ENCODE measurements at regions not wholly inside any gene's neighbourhood (a gene's known extent, or its start where the extent isn't known, plus 50 kb on each side); places are given as distances from the start of the nearest gene placed in this dataset.

GRCh38 chr6:121571455-121571854 is 136.0 kb downstream of the GJA1 start:
- DNase-seq (ENCODE audit: low spot score) = no peak
- Mint-ChIP-seq H3K9me3 (ENCODE audit: unreplicated experiment) (no peaks in the 10 kb centered on the region), H3K36me3 (ENCODE audit: low read depth, unreplicated experiment) (peaks cover 4% of the 10 kb centered on the region), H3K27me3 (ENCODE audit: unreplicated experiment) (peaks cover 3% of the 10 kb centered on the region), H3K4me1 (ENCODE audit: unreplicated experiment) (no peaks in the 10 kb centered on the region), H3K27ac (ENCODE audit: unreplicated experiment) (no peak overlapping the region), H3K4me3 (ENCODE audit: unreplicated experiment) (no peak overlapping the region)
- no peak for TF ChIP-seq CTCF (IDR thresholded peaks at IDR 0.05; ENCODE audit: unreplicated experiment)

GRCh38 chr6:121573481-121573880 is 138.0 kb downstream of the GJA1 start:
- Mint-ChIP-seq H3K4me1 (ENCODE audit: unreplicated experiment) (no peaks in the 10 kb centered on the region), H3K4me3 (ENCODE audit: unreplicated experiment) (no peak overlapping the region), H3K27me3 (ENCODE audit: unreplicated experiment) (peaks cover 3% of the 10 kb centered on the region), H3K9me3 (ENCODE audit: unreplicated experiment) (no peaks in the 10 kb centered on the region), H3K36me3 (ENCODE audit: low read depth, unreplicated experiment) (peaks cover 4% of the 10 kb centered on the region), H3K27ac (ENCODE audit: unreplicated experiment) (no peak overlapping the region)
- no peak for TF ChIP-seq CTCF (IDR thresholded peaks at IDR 0.05; ENCODE audit: unreplicated experiment)
- DNase-seq (ENCODE audit: low spot score) = no peak

- no peaks in the 10 kb centered on the region for H3K36me3 Mint-ChIP-seq (ENCODE audit: low read depth, unreplicated experiment)
- no peak overlapping the region for H3K4me3 Mint-ChIP-seq (ENCODE audit: unreplicated experiment)
- no peaks in the 10 kb centered on the region for H3K9me3 Mint-ChIP-seq (ENCODE audit: unreplicated experiment)
- no peak overlapping the region for H3K27ac Mint-ChIP-seq (ENCODE audit: unreplicated experiment)
- no peak for DNase-seq (ENCODE audit: low spot score)
- no peaks in the 10 kb centered on the region for H3K4me1 Mint-ChIP-seq (ENCODE audit: unreplicated experiment)
- TF ChIP-seq CTCF (IDR thresholded peaks at IDR 0.05; ENCODE audit: unreplicated experiment) = no peak
- H3K27me3 Mint-ChIP-seq (ENCODE audit: unreplicated experiment) = no peaks in the 10 kb centered on the region
Measured at GRCh38 chr6:121578216-121578615, 142.8 kb downstream of the GJA1 start.

GRCh38 chr6:121579478-121579877 is 144.0 kb downstream of the GJA1 start:
- H3K36me3 Mint-ChIP-seq (ENCODE audit: low read depth, unreplicated experiment) = no peaks in the 10 kb centered on the region
- H3K4me3 Mint-ChIP-seq (ENCODE audit: unreplicated experiment) = no peak overlapping the region
- H3K9me3 Mint-ChIP-seq (ENCODE audit: unreplicated experiment) = no peaks in the 10 kb centered on the region
- no peak for DNase-seq (ENCODE audit: low spot score)
- TF ChIP-seq CTCF (IDR thresholded peaks at IDR 0.05; ENCODE audit: unreplicated experiment) = no peak
- H3K4me1 Mint-ChIP-seq (ENCODE audit: unreplicated experiment) = peaks cover under 1% of the 10 kb centered on the region
- H3K27me3 Mint-ChIP-seq (ENCODE audit: unreplicated experiment) = no peaks in the 10 kb centered on the region
- H3K27ac Mint-ChIP-seq (ENCODE audit: unreplicated experiment) = no peak overlapping the region

GRCh38 chr6:121581327-121581726 is 145.9 kb downstream of the GJA1 start:
- no peak overlapping the region for H3K27ac Mint-ChIP-seq (ENCODE audit: unreplicated experiment)
- H3K27me3 Mint-ChIP-seq (ENCODE audit: unreplicated experiment) = no peaks in the 10 kb centered on the region
- no peaks in the 10 kb centered on the region for H3K36me3 Mint-ChIP-seq (ENCODE audit: low read depth, unreplicated experiment)
- no peak overlapping the region for H3K4me3 Mint-ChIP-seq (ENCODE audit: unreplicated experiment)
- H3K9me3 Mint-ChIP-seq (ENCODE audit: unreplicated experiment) = no peaks in the 10 kb centered on the region
- DNase-seq (ENCODE audit: low spot score) = no peak
- no peak for TF ChIP-seq CTCF (IDR thresholded peaks at IDR 0.05; ENCODE audit: unreplicated experiment)
- H3K4me1 Mint-ChIP-seq (ENCODE audit: unreplicated experiment) = peaks cover 5% of the 10 kb centered on the region
